Activated naive CD4-positive, alpha-beta T cell treated with anti-CD3 and anti-CD28 coated beads, Interleukin-2, amount 50 U/mL, for 16 hours (primary cell): ENCODE measurements at regions not wholly inside any gene's neighbourhood (a gene's known extent, or its start where the extent isn't known, plus 50 kb on each side); places are given as distances from the start of the nearest gene placed in this dataset.
"Not testable (repeated sequence)": the region's sequence is repeated elsewhere in the genome, so short reads cannot be mapped to it uniquely, and the experiment has no call there.

Source experiments
- DNase-seq: peaks from one replicate; pipeline ENCODE4 v3.0.0-alpha.2; 2020

DNA sequence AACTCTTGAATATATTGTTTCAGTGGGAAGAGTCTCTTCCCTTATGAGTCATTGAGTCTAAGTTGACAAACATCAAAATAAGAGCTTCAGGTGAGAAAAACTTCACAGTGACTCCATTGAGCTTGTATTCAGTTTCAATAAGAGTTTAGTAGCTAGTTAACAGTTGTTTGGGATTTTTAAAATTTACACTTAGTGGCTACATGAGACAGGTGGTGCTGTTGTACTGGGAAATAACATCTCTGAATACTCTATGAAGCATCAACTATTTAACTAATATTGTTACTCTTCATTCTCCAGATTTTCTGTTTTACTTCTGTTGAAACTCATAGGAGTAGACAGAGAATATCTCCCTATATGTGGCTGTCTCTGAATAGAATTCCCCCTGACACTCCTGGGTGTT, 1609.1 kb downstream of the C4orf33 start:
- DNase-seq = no peak

GRCh38 chr4:130712038-130712437, 1616.1 kb downstream of the C4orf33 start:
- no peak for DNase-seq

GRCh38 chr4:130714006-130714405, 1618.1 kb downstream of the C4orf33 start:
- DNase-seq = no peak

GRCh38 chr4:130722361-130722760, 1626.4 kb downstream of the C4orf33 start:
- no peak for DNase-seq

DNA sequence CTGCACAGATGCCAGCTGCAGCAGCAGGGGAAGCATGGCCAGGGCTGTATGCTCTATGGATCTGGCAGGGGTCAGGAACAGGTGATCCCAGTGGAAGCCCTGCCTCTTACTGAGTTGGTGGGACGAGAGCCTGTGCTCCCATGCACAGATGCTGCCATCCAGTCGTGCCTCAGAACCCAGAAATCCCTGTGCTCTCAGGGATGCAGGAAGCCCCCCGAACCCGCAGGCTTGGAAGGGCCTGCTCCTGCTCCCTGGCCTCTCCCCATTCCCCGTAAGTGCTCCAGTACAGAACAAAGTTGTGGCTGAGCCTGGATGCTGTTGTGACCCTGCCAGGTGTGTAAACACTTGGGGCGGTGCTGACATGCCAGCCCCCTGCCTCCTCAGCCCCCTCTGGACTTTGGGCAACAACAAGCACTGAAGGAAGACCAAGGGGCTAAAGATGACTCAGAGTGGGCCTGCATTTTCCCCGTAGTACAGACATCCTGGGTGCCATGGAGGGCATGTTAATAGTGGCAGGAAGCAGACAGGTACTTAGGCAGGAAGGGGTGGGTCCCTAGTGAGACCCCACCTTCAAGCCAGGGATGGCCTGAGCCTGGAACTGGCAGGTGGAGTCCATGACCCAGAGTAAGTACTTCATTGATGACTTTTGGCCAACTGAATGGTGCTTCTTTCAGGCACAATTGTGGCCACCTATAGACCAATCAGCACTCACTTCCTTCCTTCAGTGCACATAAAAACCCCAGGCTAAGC, 1640.7 kb downstream of the C4orf33 start:
- DNase-seq = no peak

DNA sequence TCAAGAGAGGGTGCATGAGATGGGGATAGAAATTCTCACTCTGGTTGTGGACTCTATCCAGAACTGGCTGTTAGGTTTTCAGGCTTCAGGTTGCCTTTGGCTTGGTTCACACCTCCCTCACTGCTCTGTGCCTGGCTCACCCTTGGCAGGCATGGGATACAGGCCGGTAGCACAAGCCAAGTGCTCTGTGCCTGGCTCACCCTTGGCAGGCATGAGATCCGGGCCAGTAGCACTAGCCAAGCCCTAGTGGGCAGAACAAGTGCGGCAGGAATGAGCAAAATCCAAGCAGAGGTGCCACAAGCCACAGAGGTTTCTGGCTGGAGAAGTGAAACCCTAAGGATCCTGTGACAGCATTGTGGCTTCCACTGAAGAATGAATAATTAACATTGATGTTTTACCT, 1642.3 kb downstream of the C4orf33 start:
- no peak for DNase-seq

GRCh38 chr4:130747842-130748241, 1651.9 kb downstream of the C4orf33 start:
- no peak for DNase-seq

DNA sequence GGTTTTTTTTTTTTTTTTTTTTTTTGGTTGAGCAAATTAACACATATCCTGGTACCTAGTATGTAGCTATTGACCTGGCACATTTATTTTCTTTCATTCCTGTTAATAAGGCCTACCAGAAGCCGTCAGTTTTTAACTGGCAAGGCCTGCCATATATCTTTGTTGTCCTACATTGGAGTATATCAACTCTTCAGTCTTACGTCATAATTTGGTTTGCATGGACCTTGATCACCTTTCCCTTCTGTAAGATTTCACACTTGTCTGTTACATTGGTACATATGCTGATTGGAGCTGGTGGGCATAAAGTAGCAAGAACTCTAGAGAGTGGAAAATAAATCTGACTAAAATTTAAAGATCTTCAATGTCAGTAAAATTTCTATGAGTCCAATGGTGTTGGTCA, 1658.0 kb downstream of the C4orf33 start:
- DNase-seq = no peak

DNA sequence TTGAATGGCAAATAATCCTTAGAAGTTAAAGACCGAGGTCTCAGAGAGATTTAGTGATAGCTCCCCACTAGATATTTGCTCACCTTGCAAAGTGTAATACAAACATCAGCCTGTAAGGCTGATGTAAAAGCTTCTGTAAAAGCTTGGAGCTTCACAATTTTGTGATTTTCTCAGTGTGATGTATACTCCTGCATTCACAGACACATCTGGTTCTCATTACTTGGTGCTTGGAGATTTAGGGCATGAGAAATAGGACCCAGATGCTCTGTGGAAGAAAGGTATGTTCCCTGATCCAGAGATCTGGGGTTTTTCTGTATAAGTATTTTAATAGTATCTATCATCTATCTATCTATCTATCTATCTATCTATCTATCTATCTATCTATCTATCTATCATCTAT, 1664.3 kb downstream of the C4orf33 start:
- DNase-seq = no peak

DNA sequence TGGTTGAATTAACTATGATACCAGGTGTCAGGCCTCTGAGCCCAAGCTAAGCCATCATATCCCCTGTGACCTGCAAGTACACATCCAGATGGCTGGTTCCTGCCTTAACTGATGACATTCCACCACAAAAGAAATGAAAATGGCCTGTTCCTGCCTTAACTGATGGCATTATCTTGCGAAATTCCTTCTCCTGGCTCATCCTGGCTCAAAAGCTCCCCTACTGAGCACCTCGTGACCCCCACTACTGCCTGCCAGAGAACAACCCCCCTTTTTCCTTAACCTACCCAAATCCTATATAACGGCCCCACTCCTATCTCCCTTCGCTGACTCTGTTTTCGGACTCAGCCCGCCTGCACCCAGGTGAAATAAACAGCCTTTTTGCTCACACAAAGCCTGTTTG, 1671.4 kb downstream of the C4orf33 start:
- not testable (repeated sequence) for DNase-seq

DNA sequence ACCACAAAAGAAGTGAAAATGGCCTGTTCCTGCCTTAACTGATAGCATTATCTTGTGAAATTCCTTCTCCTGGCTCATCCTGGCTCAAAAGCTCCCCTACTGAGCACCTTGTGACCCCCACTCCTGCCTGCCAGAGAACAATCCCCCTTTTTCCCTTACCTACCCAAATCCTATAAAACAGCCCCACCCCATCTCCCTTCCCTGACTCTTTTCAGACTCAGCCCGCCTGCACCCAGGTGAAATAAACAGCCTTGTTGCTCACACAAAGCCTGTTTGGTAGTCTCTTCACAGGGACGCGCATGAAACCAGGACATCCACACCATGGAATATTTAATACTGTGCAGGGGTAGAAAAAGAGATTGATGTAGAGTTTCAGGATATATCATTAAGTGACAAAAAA, 1677.0 kb downstream of the C4orf33 start:
- not testable (repeated sequence) for DNase-seq

DNA sequence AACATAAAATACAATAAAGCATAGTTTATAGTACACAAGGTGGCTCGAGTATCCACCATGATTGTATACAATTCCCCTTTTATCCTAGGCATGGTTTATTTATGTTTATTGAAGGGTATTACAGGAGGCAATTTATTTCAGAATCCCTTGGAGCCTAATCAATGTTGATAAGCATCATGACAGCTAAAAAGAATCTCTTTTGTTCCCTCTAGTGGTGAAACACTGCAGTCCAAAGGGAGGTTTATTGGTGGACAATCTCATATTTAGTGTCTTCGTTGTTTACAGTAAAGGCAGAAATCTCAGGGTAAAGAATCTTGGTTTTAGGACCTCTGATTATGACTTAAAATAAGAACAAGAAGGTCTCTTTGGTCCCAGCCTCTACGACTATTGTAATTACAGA, 1712.5 kb downstream of the C4orf33 start:
- no peak for DNase-seq

DNA sequence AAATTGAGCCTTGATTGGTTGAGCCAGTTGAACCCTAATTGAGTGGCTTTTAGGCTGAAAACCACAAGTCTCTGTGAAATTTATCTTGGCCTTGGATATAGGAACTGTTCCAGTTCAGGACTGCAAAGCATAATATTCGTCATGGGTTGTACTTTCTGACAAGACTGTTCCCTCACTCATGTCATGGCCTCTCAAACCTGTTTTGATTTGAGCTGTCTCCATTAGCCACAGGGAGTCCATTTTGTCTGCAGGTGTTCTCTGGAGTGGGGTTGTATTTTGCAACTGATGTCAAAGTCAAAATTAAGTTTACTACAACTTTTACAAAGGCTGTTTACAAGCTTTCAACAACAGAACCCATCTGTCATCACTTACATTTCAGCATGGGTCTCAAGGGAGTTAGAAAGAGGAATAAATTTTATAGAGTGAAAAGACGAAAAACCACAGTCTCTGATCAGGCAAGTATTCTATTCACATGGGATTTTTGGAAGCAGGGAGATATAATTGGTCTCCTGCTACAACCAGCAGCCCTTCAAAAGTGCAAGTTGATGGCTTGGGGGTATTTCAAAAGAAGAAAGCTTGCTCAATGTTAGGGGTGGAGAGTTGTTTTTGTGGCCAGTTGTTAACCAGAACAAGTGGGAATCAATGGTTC, 1716.3 kb downstream of the C4orf33 start:
- no peak for DNase-seq

GRCh38 chr4:130814896-130815295, 1718.9 kb downstream of the C4orf33 start:
- no peak for DNase-seq

DNA sequence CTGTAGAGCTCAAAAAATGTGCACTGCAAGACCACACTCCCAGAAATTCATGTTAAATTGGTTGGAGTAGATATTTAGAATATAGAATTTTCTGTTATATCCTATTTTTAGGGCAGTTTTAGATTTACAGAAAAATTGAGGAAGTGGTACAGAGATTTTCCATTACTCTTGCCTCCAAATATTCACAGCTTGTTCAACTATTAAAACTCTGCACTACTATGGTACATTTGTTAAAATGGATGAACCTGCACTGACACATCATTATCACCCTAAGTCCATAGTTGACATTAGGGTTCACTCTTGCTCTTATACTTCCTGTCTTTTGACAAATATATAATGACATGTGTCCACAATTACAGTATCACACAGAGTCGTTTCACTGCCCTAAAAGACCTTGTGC, 1724.5 kb downstream of the C4orf33 start:
- no peak for DNase-seq

GRCh38 chr4:130825284-130825683, 1729.3 kb downstream of the C4orf33 start:
- no peak for DNase-seq

DNA sequence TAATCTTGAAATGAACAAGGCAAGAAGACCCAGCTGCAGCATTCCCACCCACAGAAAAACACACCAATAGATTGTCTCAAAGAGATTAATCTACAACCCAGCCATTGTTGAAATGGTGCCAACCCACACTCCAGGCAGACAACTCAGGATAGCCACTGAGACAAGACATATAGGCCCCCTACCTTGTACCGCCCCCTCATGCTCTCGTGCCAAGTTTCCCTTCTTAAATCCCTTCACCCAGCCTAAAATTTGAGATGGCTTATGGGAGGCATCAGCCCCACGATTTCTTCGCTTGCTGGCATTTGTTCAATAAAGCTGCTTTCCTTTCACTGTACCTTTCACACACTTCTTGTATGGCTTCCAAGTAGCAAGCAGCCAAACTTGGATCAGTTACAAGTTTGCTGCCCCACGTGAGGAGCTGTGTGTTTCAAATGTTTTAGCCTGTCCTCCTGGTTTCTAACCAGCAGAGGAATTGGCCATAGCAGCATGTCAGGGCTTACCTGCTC, 1754.1 kb downstream of the C4orf33 start:
- DNase-seq = no peak

DNA sequence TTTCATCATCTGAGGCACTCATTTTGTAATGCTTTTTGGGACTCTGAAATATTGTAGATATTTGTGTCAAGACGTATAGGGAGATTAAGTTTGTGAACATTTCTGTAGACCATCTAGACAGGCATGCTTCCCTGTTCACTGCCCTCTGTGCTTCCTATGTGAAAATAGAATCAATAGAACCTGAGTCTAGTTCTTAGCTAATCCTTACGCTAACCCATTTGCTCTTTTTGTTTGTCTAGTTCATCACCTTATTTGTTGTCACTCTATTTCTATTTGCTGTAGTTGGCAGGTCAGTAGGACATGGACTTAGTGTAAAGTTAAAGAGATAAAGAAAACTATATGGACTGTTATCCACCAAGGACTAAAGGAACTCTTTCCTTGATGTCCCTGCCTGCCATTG, 1755.2 kb downstream of the C4orf33 start:
- no peak for DNase-seq

DNA sequence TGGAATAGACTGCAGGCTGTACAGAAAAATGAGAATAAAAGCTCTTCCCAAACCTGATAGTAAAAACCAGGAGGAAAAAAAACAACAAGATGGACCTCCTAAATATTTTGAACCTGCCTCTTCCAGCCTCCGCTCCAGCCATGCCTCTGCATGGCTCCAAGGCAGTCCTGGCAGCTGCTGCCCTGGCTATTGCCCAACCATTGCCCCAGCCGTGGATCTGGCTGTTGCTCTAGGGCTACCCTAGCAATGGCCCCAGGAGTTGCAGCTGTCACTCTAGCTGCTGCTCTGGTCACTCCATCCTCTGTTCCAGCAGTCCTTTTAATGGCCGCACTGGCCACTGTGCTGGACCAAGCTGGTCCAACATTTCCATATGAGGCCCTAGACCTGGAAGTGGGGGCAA, 1756.0 kb downstream of the C4orf33 start:
- no peak for DNase-seq

GRCh38 chr4:130855533-130855932, 1759.6 kb downstream of the C4orf33 start:
- no peak for DNase-seq

GRCh38 chr4:130859991-130860390, 1764.0 kb downstream of the C4orf33 start:
- no peak for DNase-seq

- DNase-seq = no peak
Observed at GRCh38 chr4:130896920-130897319, 1801.0 kb downstream of the C4orf33 start.

DNA sequence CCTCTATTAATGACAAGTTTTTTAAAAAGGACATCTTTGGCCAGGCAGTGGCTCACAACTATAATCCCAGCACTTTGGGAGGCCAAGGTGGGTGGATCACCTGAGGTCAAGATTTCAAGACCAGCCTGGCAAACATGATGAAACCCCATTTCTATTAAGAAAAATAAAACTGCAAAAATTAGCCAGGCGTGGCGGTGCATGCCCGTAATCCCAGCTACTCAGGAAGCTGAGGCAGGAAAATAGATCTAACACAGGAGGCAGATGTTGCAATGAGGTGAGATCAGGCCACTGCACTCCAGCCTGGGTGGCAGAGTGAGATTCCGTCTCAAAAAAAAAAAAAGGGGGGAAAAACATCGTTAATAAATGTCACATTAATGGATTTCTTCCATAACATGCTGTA, 1805.4 kb downstream of the C4orf33 start:
- no peak for DNase-seq

DNA sequence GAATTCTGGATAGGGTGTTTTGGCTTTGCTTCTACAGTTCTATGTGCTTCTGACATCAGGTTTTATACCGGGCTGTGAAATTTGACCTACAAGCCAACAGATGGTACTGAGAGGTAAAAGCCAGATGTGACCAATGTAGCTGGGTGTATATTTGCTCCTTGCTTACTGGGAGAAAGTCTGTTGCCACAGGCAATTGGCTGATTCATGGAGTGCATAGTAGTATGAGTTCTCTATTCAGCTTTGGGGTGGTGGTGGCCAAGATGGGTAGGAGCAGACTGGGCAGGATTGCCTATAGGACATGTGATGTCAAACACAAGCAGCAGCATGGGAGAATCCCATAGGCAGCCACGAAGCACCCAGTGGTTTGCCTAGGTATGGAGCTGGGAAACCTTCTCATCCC, 1827.0 kb downstream of the C4orf33 start:
- DNase-seq = no peak

GRCh38 chr4:130955520-130955919, 1859.6 kb downstream of the C4orf33 start:
- DNase-seq = no peak
